H1 (cell line): ENCODE measurements at regions not wholly inside any gene's neighbourhood (a gene's known extent, or its start where the extent isn't known, plus 50 kb on each side); places are given as distances from the start of the nearest gene placed in this dataset.
A peak's percentile ranks its signal among the peaks of the same experiment; 100 is the strongest.

Source experiments
- CTCF ChIA-PET: fragments of 300-600 bp; sonication (Branson Sonifier 250); formaldehyde crosslinking; loops from one replicate; lab custom pipeline; 2021; ENCODE audit not compliant: partially characterized antibody; lab: Charles Lee
- POLR2A ChIA-PET: fragments of 300-600 bp; sonication (Branson Sonifier 250); formaldehyde crosslinking; loops from one replicate; lab custom pipeline; 2021; ENCODE audit warnings: inconsistent platforms; ENCODE audit not compliant: partially characterized antibody; lab: Charles Lee
- DNase-seq, 2 experiments: peaks; one replicate each; pipeline versions ENCODE4 v3.0.0 to v3.0.0-alpha.2; 2010 to 2022; ENCODE audit warnings: low spot score in 2 of 2, low read depth in 1 of 2, mixed read lengths in 1 of 2
- FAIRE-seq: peaks from 2 replicates; lab custom pipeline; 2011; peaks lifted over from hg19 to GRCh38; lab: Jason Lieb, UNC
- H2AFZ ChIP-seq: 2 replicates; pipeline ENCODE4 v1.8.1; 2012; ENCODE audit warnings: low read length, inconsistent platforms
- H2AK5ac ChIP-seq: 2 replicates; pipeline ENCODE4 v1.6.1; 2013; ENCODE audit warnings: low read depth, low read length
- H2BK120ac ChIP-seq: replicated peaks from 2 replicates; pipeline ENCODE3; 2013; ENCODE audit warnings: low read depth, low read length, inconsistent platforms
- H2BK12ac ChIP-seq: 2 replicates; pipeline ENCODE4 v1.6.1; 2013; ENCODE audit warnings: low read depth, low read length
- H2BK15ac ChIP-seq: 2 replicates; pipeline ENCODE4 v1.6.1; 2013; ENCODE audit warnings: low read length
- H2BK20ac ChIP-seq: 2 replicates; pipeline ENCODE4 v1.6.1; 2013; ENCODE audit warnings: low read length
- H2BK5ac ChIP-seq: 2 replicates; pipeline ENCODE4 v1.6.1; 2013; ENCODE audit warnings: low read depth, low read length
- H3K14ac ChIP-seq: 2 replicates; pipeline ENCODE4 v1.6.1; 2013; ENCODE audit warnings: inconsistent platforms; ENCODE audit not compliant: insufficient read length
- H3K18ac ChIP-seq: 2 replicates; pipeline ENCODE4 v1.6.1; 2013; ENCODE audit warnings: low read length; ENCODE audit errors: extremely low read depth
- H3K23ac ChIP-seq: 2 replicates; pipeline ENCODE4 v1.6.1; 2013; ENCODE audit warnings: inconsistent platforms; ENCODE audit not compliant: insufficient read length
- H3K23me2 ChIP-seq: 2 replicates; pipeline ENCODE4 v1.6.1; 2013; ENCODE audit warnings: low read depth, low read length
- H3K27ac ChIP-seq: 2 replicates; pipeline ENCODE4 v1.6.1; 2011; ENCODE audit warnings: low read depth, low read length, inconsistent platforms
- H3K27me3 ChIP-seq, 4 experiments: replicated peaks in 1 of 4; 1 replicate in 1 of 4; 2 replicates in 3 of 4; pipeline versions ENCODE4 v1.6.1 to v1.8.1; 2011 to 2013; ENCODE audit warnings: low read length in 3 of 4, mild to moderate bottlenecking in 3 of 4, inconsistent platforms in 2 of 4, mixed read lengths in 2 of 4, moderate library complexity in 1 of 4; ENCODE audit not compliant: control insufficient read depth in 3 of 4, insufficient read depth in 3 of 4; ENCODE audit errors: extremely low read depth in 1 of 4
- H3K36me3 ChIP-seq, 4 experiments: 2 replicates each; pipeline versions ENCODE4 v1.6.1 to v1.8.1; 2011 to 2013; ENCODE audit warnings: mild to moderate bottlenecking in 4 of 4, low read length in 3 of 4, moderate library complexity in 2 of 4, control low read depth in 1 of 4, inconsistent platforms in 1 of 4; ENCODE audit not compliant: insufficient read depth in 4 of 4, control insufficient read depth in 2 of 4
- H3K4ac ChIP-seq: replicated peaks from 2 replicates; pipeline ENCODE3; 2013; ENCODE audit warnings: low read length, low read depth, mixed read lengths, inconsistent platforms; ENCODE audit not compliant: insufficient read length
- H3K4me1 ChIP-seq, 4 experiments: replicated peaks in 1 of 4; 1 replicate in 1 of 4; 2 replicates in 3 of 4; pipeline versions ENCODE4 v1.6.1 to v1.8.1; 2011 to 2013; ENCODE audit warnings: low read length in 3 of 4, inconsistent platforms in 2 of 4, mixed read lengths in 1 of 4; ENCODE audit not compliant: insufficient read depth in 4 of 4, control insufficient read depth in 3 of 4
- H3K4me2 ChIP-seq, 2 experiments: 2 replicates each; pipeline versions ENCODE4 v1.6.1 to v1.8.1; 2011 to 2013; ENCODE audit warnings: low read depth in 2 of 2, low read length in 2 of 2, control low read depth in 1 of 2, inconsistent platforms in 1 of 2, mild to moderate bottlenecking in 1 of 2; ENCODE audit not compliant: insufficient read depth in 1 of 2
- H3K4me3 ChIP-seq, 4 experiments: fragments of 200-600, 300-600 bp in 1 of 4; sonication (generic), shearing (Covaris generic), sonication (Bioruptor Twin) in 1 of 4; 2 replicates each; pipeline versions ENCODE4 v1.5.1 to v1.8.1; 2011 to 2016; ENCODE audit warnings: low read length in 4 of 4, low read depth in 3 of 4, control low read depth in 2 of 4, inconsistent platforms in 2 of 4, mild to moderate bottlenecking in 2 of 4, mixed read lengths in 1 of 4, moderate library complexity in 1 of 4; ENCODE audit not compliant: insufficient read depth in 2 of 4; ENCODE audit errors: extremely low read depth in 1 of 4
- H3K56ac ChIP-seq: replicated peaks from 2 replicates; pipeline ENCODE3; 2013; ENCODE audit warnings: low read depth, mild to moderate bottlenecking, mixed read lengths, low read length, inconsistent platforms; ENCODE audit not compliant: insufficient read length
- H3K79me1 ChIP-seq: 2 replicates; pipeline ENCODE4 v1.6.1; 2013; ENCODE audit warnings: low read depth, low read length, control low read depth
- H3K79me2 ChIP-seq, 2 experiments: 2 replicates each; pipeline versions ENCODE4 v1.6.1 to v1.8.1; 2012 to 2013; ENCODE audit warnings: low read length in 2 of 2, mild to moderate bottlenecking in 2 of 2, inconsistent platforms in 1 of 2; ENCODE audit not compliant: insufficient read depth in 2 of 2, control insufficient read depth in 1 of 2
- H3K9ac ChIP-seq, 4 experiments: replicated peaks in 1 of 4; 1 replicate in 1 of 4; 2 replicates in 3 of 4; pipeline versions ENCODE4 v1.6.1 to v1.8.1; 2011 to 2013; ENCODE audit warnings: low read depth in 3 of 4, low read length in 3 of 4, control low read depth in 2 of 4, mild to moderate bottlenecking in 2 of 4, moderate library complexity in 2 of 4, inconsistent platforms in 1 of 4; ENCODE audit errors: extremely low read depth in 1 of 4
- H3K9me3 ChIP-seq, 2 experiments: 2 replicates each; pipeline versions ENCODE4 v1.6.1 to v1.8.1; 2012 to 2013; ENCODE audit warnings: mild to moderate bottlenecking in 2 of 2, moderate library complexity in 2 of 2, control low read depth in 1 of 2, inconsistent platforms in 1 of 2, low read depth in 1 of 2, low read length in 1 of 2, mixed read lengths in 1 of 2; ENCODE audit not compliant: insufficient read depth in 2 of 2
- H4K20me1 ChIP-seq, 2 experiments: replicated peaks in 1 of 2; 2 replicates each; pipeline versions ENCODE3 to v1.8.1; 2011 to 2013; ENCODE audit warnings: inconsistent platforms in 2 of 2, low read length in 2 of 2, mild to moderate bottlenecking in 1 of 2; ENCODE audit not compliant: insufficient read depth in 2 of 2, control insufficient read depth in 1 of 2
- H4K5ac ChIP-seq: 2 replicates; pipeline ENCODE4 v1.6.1; 2013; ENCODE audit warnings: low read length, low read depth, mixed read lengths, inconsistent platforms; ENCODE audit not compliant: insufficient read length
- H4K8ac ChIP-seq: 2 replicates; pipeline ENCODE4 v1.8.0; 2013; ENCODE audit warnings: mild to moderate bottlenecking, moderate library complexity, low read length, inconsistent platforms; ENCODE audit not compliant: insufficient read depth; ENCODE audit errors: extremely low read depth
- H4K91ac ChIP-seq: replicated peaks from 2 replicates; pipeline ENCODE3; 2013; ENCODE audit warnings: low read length, mixed read lengths, inconsistent platforms; ENCODE audit not compliant: insufficient read length
- BACH1 ChIP-seq: IDR thresholded peaks from 2 replicates; pipeline ENCODE4 v1.6.1; 2012; ENCODE audit warnings: low read length, improper control_type of control experiment
- CEBPB ChIP-seq: IDR thresholded peaks from 2 replicates; pipeline ENCODE4 v1.6.1; 2012; ENCODE audit warnings: low read depth, low read length
- CHD1 ChIP-seq: IDR thresholded peaks from 2 replicates; pipeline ENCODE4 v1.6.1; 2012; ENCODE audit warnings: low read depth, low read length, improper control_type of control experiment
- EGR1 ChIP-seq: IDR thresholded peaks from 2 replicates; pipeline ENCODE4 v1.6.1; 2011; ENCODE audit warnings: low read depth, low read length, borderline replicate concordance
- FOSL1 ChIP-seq: IDR thresholded peaks from 2 replicates; pipeline ENCODE4 v1.6.1; 2011; ENCODE audit warnings: mild to moderate bottlenecking, low read depth, low read length, moderate library complexity; ENCODE audit not compliant: insufficient read depth
- JUN ChIP-seq: IDR thresholded peaks from 2 replicates; pipeline ENCODE4 v1.6.1; 2011; ENCODE audit warnings: low read depth, mild to moderate bottlenecking, improper control_type of control experiment, low read length
- MAX ChIP-seq: IDR thresholded peaks from 2 replicates; pipeline ENCODE4 v1.6.1; 2012; ENCODE audit warnings: inconsistent platforms
- POLR2AphosphoS5 ChIP-seq: IDR thresholded peaks from 2 replicates; pipeline ENCODE4 v1.6.1; 2011; ENCODE audit warnings: low read depth, low read length
- RAD21 ChIP-seq, 2 experiments: IDR thresholded peaks in 1 of 2; conservative IDR thresholded peaks in 1 of 2; 2 replicates each; pipeline ENCODE4 v1.6.1; 2011; ENCODE audit warnings: low read depth in 2 of 2, low read length in 2 of 2, improper control_type of control experiment in 1 of 2, inconsistent platforms in 1 of 2, mild to moderate bottlenecking in 1 of 2, moderate library complexity in 1 of 2
- USF2 ChIP-seq: IDR thresholded peaks from 2 replicates; pipeline ENCODE4 v1.6.1; 2011; ENCODE audit warnings: low read length, improper control_type of control experiment
- YY1 ChIP-seq: IDR thresholded peaks from 2 replicates; pipeline ENCODE4 v1.6.1; 2011; ENCODE audit warnings: low read depth, mild to moderate bottlenecking, low read length
- ZNF274 ChIP-seq: IDR thresholded peaks from 2 replicates; pipeline ENCODE4 v1.7.0; 2012; ENCODE audit warnings: low read length, borderline replicate concordance; ENCODE audit errors: extremely low read depth
- WGBS, 2 experiments: shearing (Covaris generic) in 1 of 2; methylation state at CpG; one replicate each; pipeline versions ENCODE4 v1.1.6 to v1.1.7; 2013 to 2015; ENCODE audit warnings: low lambda C conversion rate in 2 of 2, mixed read lengths in 2 of 2, inconsistent platforms in 1 of 2, low coverage in 1 of 2, missing lambda C conversion rate in 1 of 2; ENCODE audit not compliant: insufficient replicate concordance in 2 of 2, insufficient coverage in 1 of 2, insufficient read length in 1 of 2; ENCODE audit errors: extremely low coverage in 1 of 2, missing lambda C conversion rate in 1 of 2; 5-methylcytosine and 5-hydroxymethylcytosine counted together

GRCh38 chr4:18635531-18635930 is 614.0 kb upstream of the LCORL start:
- H3K9me3 ChIP-seq = peaks cover 12 to 17% of the 10 kb centered on the region in 2 experiments
- H3K18ac ChIP-seq = no peak overlapping the region
- peaks cover 0 to 4% (median 0%) of the 10 kb centered on the region in 4 experiments; a peak in 1 of 8 replicates for H3K36me3 ChIP-seq
- ChIA-PET CTCF (interaction anchor here (0.8 kb wide), 1 partner anchor 40 kb away, joined by 3 read pairs; no protein-coding TSS in a partner anchor), POLR2A (no interaction called here)
- WGBS, 2 experiments = 93% methylated on average over 3 of the region's 3 CpGs; no CpG with 5 or more reads in 1 of the 2 experiments
- H3K56ac ChIP-seq = peak overlapping the region; percentile 4
- no peak for FAIRE-seq
- no peak overlapping the region for H4K8ac ChIP-seq
- no peak overlapping the region for H2BK12ac ChIP-seq
- no peaks in the 10 kb centered on the region for H3K79me1 ChIP-seq
- H2BK15ac ChIP-seq = no peak overlapping the region; the same call in 1 of the 2 replicates
- no peak overlapping the region for H2AFZ ChIP-seq
- H3K23me2 ChIP-seq = peaks cover 2% of the 10 kb centered on the region; the same call in 1 of the 2 replicates
- no peak overlapping the region for H3K4me3 ChIP-seq
- H2BK5ac ChIP-seq = no peak overlapping the region
- no peak overlapping the region for H3K4me2 ChIP-seq
- H3K9ac ChIP-seq = no peak overlapping the region
- no peaks in the 10 kb centered on the region for H4K20me1 ChIP-seq
- no peak overlapping the region for H4K5ac ChIP-seq
- no peak for DNase-seq
- H3K23ac ChIP-seq = no peak overlapping the region
- no peak overlapping the region for H3K14ac ChIP-seq
- no peak overlapping the region for H2BK120ac ChIP-seq
- no peak overlapping the region for H3K4ac ChIP-seq
- no peak overlapping the region for H3K27ac ChIP-seq
- no peaks in the 10 kb centered on the region for H3K79me2 ChIP-seq
- H2BK20ac ChIP-seq = no peak overlapping the region
- no peaks in the 10 kb centered on the region for H3K27me3 ChIP-seq
- H4K91ac ChIP-seq = no peak overlapping the region
- H3K4me1 ChIP-seq = no peaks in the 10 kb centered on the region; a peak in 1 of 7 replicates
- no peak overlapping the region for H2AK5ac ChIP-seq
- TF ChIP-seq RAD21 (IDR thresholded peaks at IDR 0.05 in 1 of 2, conservative IDR thresholded peaks at IDR 0.05 in 1 of 2; ENCODE audit: low read depth in 2 of 2, low read length in 2 of 2) = no peak
- TF ChIP-seq EGR1 = no peak
- TF ChIP-seq POLR2AphosphoS5 = no peak
- TF ChIP-seq MAX = no peak
- TF ChIP-seq YY1 = no peak
- no peak for TF ChIP-seq USF2
- no peak for TF ChIP-seq JUN
- TF ChIP-seq BACH1 = no peak
- TF ChIP-seq FOSL1 = no peak
- TF ChIP-seq CEBPB = no peak
- TF ChIP-seq CHD1 = no peak
- TF ChIP-seq ZNF274 = no peak
